ENCODE measurements at regions not wholly inside any gene's neighbourhood (a gene's known extent, or its start where the extent isn't known, plus 50 kb on each side); places are given as distances from the start of the nearest gene placed in this dataset.

DNA sequence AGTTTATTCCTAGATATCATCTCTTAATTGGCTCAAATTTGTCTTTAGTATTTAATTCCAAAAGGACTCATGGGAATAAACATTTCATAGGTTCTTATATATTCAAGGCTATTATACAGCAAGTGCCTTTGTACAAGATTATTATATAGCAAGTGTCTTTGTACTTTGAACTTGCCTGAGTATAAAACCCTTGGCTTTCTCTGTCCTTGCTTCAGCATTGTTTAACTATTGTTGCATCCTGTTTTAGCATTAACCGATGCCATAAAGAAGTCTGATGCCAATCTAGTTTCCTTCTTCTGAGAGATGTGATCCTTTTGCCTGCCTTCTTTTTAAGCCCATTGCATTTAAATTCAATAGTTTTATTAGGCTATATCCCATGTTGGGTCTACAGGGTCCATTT lies 270.0 kb downstream of the NEBL start:
- Histone ChIP-seq H4K20me1 (ENCODE audit: control insufficient read depth, extremely low read depth, insufficient read depth, low read length) (no peaks in the 10 kb centered on the region), H3K79me2 (ENCODE audit: control insufficient read depth, insufficient read depth, low read length) (no peaks in the 10 kb centered on the region), H2AFZ (ENCODE audit: control insufficient read depth, low read length) (no peak overlapping the region), H3K9me1 (ENCODE audit: control insufficient read depth, extremely low read depth, insufficient read depth, low read length) (no peaks in the 10 kb centered on the region), H3K9me3 (ENCODE audit: control insufficient read depth, low read depth, low read length) (no peaks in the 10 kb centered on the region), H3K27ac (ENCODE audit: control insufficient read depth, insufficient read depth, low read length) (no peak overlapping the region), H3K4me2 (ENCODE audit: control insufficient read depth, extremely low read depth, insufficient read depth, low read depth, low read length) (no peak overlapping the region), H3K4me1 (ENCODE audit: control insufficient read depth, extremely low read depth, insufficient read depth, low read length) (peaks cover 8% of the 10 kb centered on the region), H3K27me3 (ENCODE audit: control insufficient read depth, extremely low read depth, insufficient read depth, low read length) (no peaks in the 10 kb centered on the region), H3K36me3 (ENCODE audit: control insufficient read depth in 2 of 2, extremely low read depth in 1 of 2, insufficient read depth in 2 of 2, low read length in 2 of 2) (no peaks in the 10 kb centered on the region), H3K4me3 (ENCODE audit: control insufficient read depth in 2 of 3, extremely low read depth in 1 of 3, insufficient read depth in 2 of 3, low read depth in 1 of 3, low read length in 3 of 3) (no peak overlapping the region), H3K9ac (ENCODE audit: control insufficient read depth, extremely low read depth, insufficient read depth, low read length) (no peak overlapping the region)
- FAIRE-seq, result no peak
- dilution Hi-C loops (cut with MboI; ENCODE audit: extremely low pct_ligation_motif_present, low sequenced_read_pairs), result no loop called here
- DNase-seq (ENCODE audit: low read depth, low spot score), result no peak
- no peak for TF ChIP-seq EZH2 (IDR thresholded peaks at IDR 0.05; ENCODE audit: low read length)
- TF ChIP-seq, protein P1, sequence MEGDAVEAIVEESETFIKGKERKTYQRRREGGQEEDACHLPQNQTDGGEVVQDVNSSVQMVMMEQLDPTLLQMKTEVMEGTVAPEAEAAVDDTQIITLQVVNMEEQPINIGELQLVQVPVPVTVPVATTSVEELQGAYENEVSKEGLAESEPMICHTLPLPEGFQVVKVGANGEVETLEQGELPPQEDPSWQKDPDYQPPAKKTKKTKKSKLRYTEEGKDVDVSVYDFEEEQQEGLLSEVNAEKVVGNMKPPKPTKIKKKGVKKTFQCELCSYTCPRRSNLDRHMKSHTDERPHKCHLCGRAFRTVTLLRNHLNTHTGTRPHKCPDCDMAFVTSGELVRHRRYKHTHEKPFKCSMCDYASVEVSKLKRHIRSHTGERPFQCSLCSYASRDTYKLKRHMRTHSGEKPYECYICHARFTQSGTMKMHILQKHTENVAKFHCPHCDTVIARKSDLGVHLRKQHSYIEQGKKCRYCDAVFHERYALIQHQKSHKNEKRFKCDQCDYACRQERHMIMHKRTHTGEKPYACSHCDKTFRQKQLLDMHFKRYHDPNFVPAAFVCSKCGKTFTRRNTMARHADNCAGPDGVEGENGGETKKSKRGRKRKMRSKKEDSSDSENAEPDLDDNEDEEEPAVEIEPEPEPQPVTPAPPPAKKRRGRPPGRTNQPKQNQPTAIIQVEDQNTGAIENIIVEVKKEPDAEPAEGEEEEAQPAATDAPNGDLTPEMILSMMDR (optimal IDR thresholded peaks at IDR 0.05 in 1 of 3, IDR thresholded peaks at IDR 0.05 in 1 of 3, conservative IDR thresholded peaks at IDR 0.05 in 1 of 3; ENCODE audit: extremely low read depth in 1 of 3, insufficient read depth in 2 of 3, low read length in 3 of 3), result no peak

DNA sequence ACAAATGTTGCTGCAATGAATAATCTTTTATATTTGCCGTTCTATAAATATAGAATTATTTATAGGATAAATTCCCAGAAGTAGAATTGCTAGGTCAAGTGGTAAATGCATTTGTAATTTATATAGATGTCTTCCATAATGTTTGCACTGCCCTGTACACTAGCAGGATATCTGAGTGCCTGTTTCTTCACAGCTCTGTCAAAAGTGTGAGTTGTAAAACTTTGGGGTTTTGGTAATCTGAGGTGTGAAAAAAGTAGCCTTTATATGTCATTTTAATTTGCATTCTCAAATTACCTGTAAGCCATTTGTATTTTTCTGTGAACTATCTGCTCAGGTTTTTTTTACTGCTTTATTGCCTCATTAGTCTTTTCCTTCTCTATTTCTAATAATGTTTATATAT lies 271.2 kb downstream of the NEBL start:
- H3K27me3 ChIP-seq (ENCODE audit: control insufficient read depth, extremely low read depth, insufficient read depth, low read length), result no peaks in the 10 kb centered on the region
- no peak overlapping the region for H3K4me2 ChIP-seq (ENCODE audit: control insufficient read depth, extremely low read depth, insufficient read depth, low read depth, low read length)
- no peak overlapping the region for H3K4me3 ChIP-seq (ENCODE audit: control insufficient read depth in 2 of 3, extremely low read depth in 1 of 3, insufficient read depth in 2 of 3, low read depth in 1 of 3, low read length in 3 of 3)
- H3K9me3 ChIP-seq (ENCODE audit: control insufficient read depth, low read depth, low read length), result no peaks in the 10 kb centered on the region
- H3K9ac ChIP-seq (ENCODE audit: control insufficient read depth, extremely low read depth, insufficient read depth, low read length), result no peak overlapping the region
- FAIRE-seq (no peak), DNase-seq (ENCODE audit: low read depth, low spot score) (no peak)
- TF ChIP-seq, protein P1 (optimal IDR thresholded peaks at IDR 0.05 in 1 of 3, IDR thresholded peaks at IDR 0.05 in 1 of 3, conservative IDR thresholded peaks at IDR 0.05 in 1 of 3; ENCODE audit: extremely low read depth in 1 of 3, insufficient read depth in 2 of 3, low read length in 3 of 3), result no peak
- no peak for TF ChIP-seq EZH2 (IDR thresholded peaks at IDR 0.05; ENCODE audit: low read length)
- H3K9me1 ChIP-seq (ENCODE audit: control insufficient read depth, extremely low read depth, insufficient read depth, low read length), result no peaks in the 10 kb centered on the region
- H4K20me1 ChIP-seq (ENCODE audit: control insufficient read depth, extremely low read depth, insufficient read depth, low read length), result no peaks in the 10 kb centered on the region
- peaks cover 8% of the 10 kb centered on the region for H3K4me1 ChIP-seq (ENCODE audit: control insufficient read depth, extremely low read depth, insufficient read depth, low read length)
- H2AFZ ChIP-seq (ENCODE audit: control insufficient read depth, low read length), result no peak overlapping the region
- H3K27ac ChIP-seq (ENCODE audit: control insufficient read depth, insufficient read depth, low read length), result no peak overlapping the region
- no peaks in the 10 kb centered on the region for H3K79me2 ChIP-seq (ENCODE audit: control insufficient read depth, insufficient read depth, low read length)
- H3K36me3 ChIP-seq (ENCODE audit: control insufficient read depth in 2 of 2, extremely low read depth in 1 of 2, insufficient read depth in 2 of 2, low read length in 2 of 2), result no peaks in the 10 kb centered on the region
- dilution Hi-C loops (cut with MboI; ENCODE audit: extremely low pct_ligation_motif_present, low sequenced_read_pairs), result no loop called here

Measured in keratinocyte (primary cell).